Testis (tissue), 2 donors: ENCODE measurements at regions not wholly inside any gene's neighbourhood (a gene's known extent, or its start where the extent isn't known, plus 50 kb on each side); places are given as distances from the start of the nearest gene placed in this dataset.

ENCODE experiments used
- CTCF ChIP-seq, 3 experiments: fragments of 450-650 bp in 2 of 3; fragments of 200-600 bp in 1 of 3; sonication (generic) in 1 of 3; IDR thresholded peaks; one replicate each; pipeline ENCODE4 v1.5.1; 2016 to 2019; ENCODE audit warnings: antibody characterized with exemption in 3 of 3, mild to moderate bottlenecking in 2 of 3, moderate library complexity in 1 of 3
- POLR2A ChIP-seq: fragments of 450-650 bp; IDR thresholded peaks from one replicate; pipeline ENCODE4 v1.6.1; 2017; ENCODE audit warnings: antibody characterized with exemption, mild to moderate bottlenecking, moderate library complexity

GRCh38 chr2:236691799-236692167 is 122.2 kb downstream of the ACKR3 start:
- no peak for TF ChIP-seq CTCF (IDR thresholded peaks at IDR 0.05)
- no peak for TF ChIP-seq POLR2A
